Muscle of leg (tissue), 3 donors: ENCODE measurements at regions not wholly inside any gene's neighbourhood (a gene's known extent, or its start where the extent isn't known, plus 50 kb on each side); places are given as distances from the start of the nearest gene placed in this dataset.

Source experiments
- DNase-seq: peaks from one replicate; pipeline ENCODE4 v3.0.0; 2013
- H3K27ac ChIP-seq: one replicate; pipeline ENCODE4 v1.5.1; 2013; ENCODE audit warnings: mild to moderate bottlenecking, low read length, control low read depth
- H3K27me3 ChIP-seq: one replicate; pipeline ENCODE4 v1.6.1; 2013; ENCODE audit warnings: low read length; ENCODE audit not compliant: control insufficient read depth, insufficient read depth
- H3K36me3 ChIP-seq: one replicate; pipeline ENCODE4 v1.6.1; 2013; ENCODE audit warnings: low read length; ENCODE audit not compliant: control insufficient read depth, insufficient read depth
- H3K4me1 ChIP-seq: one replicate; pipeline ENCODE4 v1.6.1; 2013; ENCODE audit warnings: low read length; ENCODE audit not compliant: control insufficient read depth, insufficient read depth
- H3K4me3 ChIP-seq: one replicate; pipeline ENCODE4 v1.5.1; 2013; ENCODE audit warnings: low read length, control low read depth
- H3K9me3 ChIP-seq: replicated peaks from 2 replicates; pipeline ENCODE4 v1.6.1; 2013; ENCODE audit warnings: low read depth, low read length; ENCODE audit not compliant: control insufficient read depth
- WGBS: methylation state at CpG from one replicate; pipeline ENCODE4 v1.1.5; 2013; ENCODE audit warnings: missing lambda C conversion rate; ENCODE audit not compliant: insufficient coverage; 5-methylcytosine and 5-hydroxymethylcytosine counted together

GRCh38 chr7:54968018-54968417 is 50.8 kb upstream of the EGFR start:
- H3K9me3 ChIP-seq: peaks cover 4% of the 10 kb centered on the region
- no peaks in the 10 kb centered on the region for H3K27me3 ChIP-seq
- no peaks in the 10 kb centered on the region for H3K4me1 ChIP-seq
- no peak for DNase-seq
- 52% methylated on average over 5 of the region's 6 CpGs for WGBS
- no peak overlapping the region for H3K4me3 ChIP-seq
- no peaks in the 10 kb centered on the region for H3K36me3 ChIP-seq
- no peak overlapping the region for H3K27ac ChIP-seq
